AG04449 (cell line): ENCODE measurements at regions not wholly inside any gene's neighbourhood (a gene's known extent, or its start where the extent isn't known, plus 50 kb on each side); places are given as distances from the start of the nearest gene placed in this dataset.

Experiments
- CTCF ChIA-PET: fragments of 350-600 bp; formaldehyde crosslinking; extraction: SDS; loops from one replicate; lab custom pipeline; 2021; ENCODE audit warnings: antibody characterized with exemption; lab: Yijun Ruan, JAX
- POLR2A ChIA-PET: fragments of 400-600, 350-600 bp; formaldehyde crosslinking; extraction: SDS; loops from one replicate; lab custom pipeline; 2020; ENCODE audit warnings: antibody characterized with exemption, inconsistent platforms; lab: Yijun Ruan, JAX
- DNase-seq: peaks from one replicate; pipeline ENCODE4 v3.0.0-alpha.2; 2010; ENCODE audit warnings: low read depth, low spot score
- H3K4me3 ChIP-seq: 2 replicates; pipeline ENCODE4 v1.5.1; 2011; ENCODE audit warnings: low read depth, mild to moderate bottlenecking, control low read depth, low read length
- CTCF ChIP-seq: IDR thresholded peaks from one replicate; pipeline ENCODE4 v1.5.1; 2011; ENCODE audit warnings: mild to moderate bottlenecking, moderate library complexity, low read length, control low read depth, inconsistent platforms; ENCODE audit not compliant: insufficient read depth; ENCODE audit errors: missing control alignments

- POLR2A ChIA-PET, result no interaction called here
- TF ChIP-seq CTCF, result no peak
- CTCF ChIA-PET, result no interaction called here
- H3K4me3 ChIP-seq, result no peak overlapping the region
- DNase-seq, result no peak
Observed at GRCh38 chr2:184527058-184527457, 71.3 kb upstream of the ZNF804A start.

- DNase-seq, result no peak
- POLR2A ChIA-PET, result no interaction called here
- CTCF ChIA-PET, result no interaction called here
- TF ChIP-seq CTCF, result no peak
- H3K4me3 ChIP-seq, result no peak overlapping the region
Observed at GRCh38 chr2:184528119-184528518, 70.2 kb upstream of the ZNF804A start.

GRCh38 chr2:184530239-184530638 is 68.1 kb upstream of the ZNF804A start:
- no peak overlapping the region for H3K4me3 ChIP-seq
- no peak for TF ChIP-seq CTCF
- CTCF ChIA-PET, result no interaction called here
- no peak for DNase-seq
- POLR2A ChIA-PET, result no interaction called here

- CTCF ChIA-PET, result no interaction called here
- DNase-seq, result no peak
- no peak for TF ChIP-seq CTCF
- POLR2A ChIA-PET, result no interaction called here
- H3K4me3 ChIP-seq, result no peak overlapping the region
Observed at GRCh38 chr2:184530959-184531358, 67.4 kb upstream of the ZNF804A start.

- CTCF ChIA-PET, result no interaction called here
- no peak for TF ChIP-seq CTCF
- POLR2A ChIA-PET, result no interaction called here
- DNase-seq, result no peak
- no peak overlapping the region for H3K4me3 ChIP-seq
Observed at GRCh38 chr2:184532551-184532950, 65.8 kb upstream of the ZNF804A start.

- POLR2A ChIA-PET, result no interaction called here
- no peak overlapping the region for H3K4me3 ChIP-seq
- CTCF ChIA-PET, result no interaction called here
- no peak for DNase-seq
- TF ChIP-seq CTCF, result no peak
Observed at GRCh38 chr2:184534986-184535385, 63.3 kb upstream of the ZNF804A start.
